WTC11 (cell line): ENCODE measurements at regions not wholly inside any gene's neighbourhood (a gene's known extent, or its start where the extent isn't known, plus 50 kb on each side); places are given as distances from the start of the nearest gene placed in this dataset.

Experiments used
- ATAC-seq: fragments of 200-7000 bp; cut with Tn5 transposase; 2 replicates; pipeline ENCODE4 v1.10.0; 2021; ENCODE audit warnings: mild to moderate bottlenecking, moderate library complexity
- CTCF ChIA-PET: fragments of 300-600 bp; sonication (Branson Sonifier 250); formaldehyde crosslinking; loops from one replicate; lab custom pipeline; 2021; ENCODE audit warnings: antibody characterized with exemption; lab: Charles Lee
- POLR2A ChIA-PET: fragments of 350-600 bp; sonication (Branson Sonifier 250); formaldehyde crosslinking; loops from one replicate; lab custom pipeline; 2021; ENCODE audit warnings: antibody characterized with exemption; lab: Charles Lee
- DNase-seq: peaks from one replicate; pipeline ENCODE4 v3.0.0; 2021; ENCODE audit warnings: low spot score
- H3K27ac Mint-ChIP-seq: 2 replicates; pipeline ENCODE4 v1.8.0; 2021; ENCODE audit warnings: mixed read lengths
- H3K27me3 Mint-ChIP-seq: 2 replicates; pipeline ENCODE4 v1.8.0; 2021; ENCODE audit warnings: low read depth, mild to moderate bottlenecking, moderate library complexity, mixed read lengths
- H3K36me3 Mint-ChIP-seq: 2 replicates; pipeline ENCODE4 v1.8.0; 2021; ENCODE audit warnings: mixed read lengths
- H3K4me1 Mint-ChIP-seq: 2 replicates; pipeline ENCODE4 v1.8.0; 2022; ENCODE audit warnings: mixed read lengths
- H3K4me3 Mint-ChIP-seq: 2 replicates; pipeline ENCODE4 v1.8.0; 2021; ENCODE audit warnings: mild to moderate bottlenecking, moderate library complexity, mixed read lengths
- H3K9me3 Mint-ChIP-seq: 2 replicates; pipeline ENCODE4 v1.8.0; 2021; ENCODE audit warnings: mixed read lengths
- ATF1 ChIP-seq: sonication (generic); formaldehyde crosslinking; IDR thresholded peaks from 2 replicates; pipeline ENCODE4 v1.8.1; 2023; ENCODE audit warnings: mild to moderate bottlenecking, moderate library complexity, missing genetic modification reagents
- CBFB ChIP-seq: sonication (generic); formaldehyde crosslinking; IDR thresholded peaks from 2 replicates; pipeline ENCODE4 v1.8.1; 2022; ENCODE audit warnings: mild to moderate bottlenecking, low read depth, missing genetic modification reagents
- ELF4 ChIP-seq: sonication (generic); formaldehyde crosslinking; IDR thresholded peaks from 2 replicates; pipeline ENCODE4 v1.8.1; 2022; ENCODE audit warnings: low read depth, mild to moderate bottlenecking, moderate library complexity, missing genetic modification reagents
- FOXJ3 ChIP-seq: sonication (generic); formaldehyde crosslinking; IDR thresholded peaks from 2 replicates; pipeline ENCODE4 v1.9.0; 2021; ENCODE audit warnings: missing genetic modification reagents, mild to moderate bottlenecking, borderline replicate concordance
- FOXP1 ChIP-seq: sonication (generic); formaldehyde crosslinking; IDR thresholded peaks from 2 replicates; pipeline ENCODE4 v1.8.0; 2022; ENCODE audit warnings: missing genetic modification reagents, mild to moderate bottlenecking, moderate library complexity, borderline replicate concordance
- GTF2I ChIP-seq: fragments of 250-450 bp; sonication (Bioruptor Pico); conservative IDR thresholded peaks from 2 replicates; pipeline ENCODE4 v1.4.0; 2021; ENCODE audit warnings: mild to moderate bottlenecking
- HMGA2 ChIP-seq: fragments of 250-450 bp; sonication (Bioruptor Pico); IDR thresholded peaks from 2 replicates; pipeline ENCODE4 v1.4.0; 2021; ENCODE audit warnings: mild to moderate bottlenecking, moderate library complexity
- JUN ChIP-seq: sonication (generic); formaldehyde crosslinking; IDR thresholded peaks from 2 replicates; pipeline ENCODE4 v1.8.0; 2023; ENCODE audit warnings: mild to moderate bottlenecking, missing genetic modification reagents
- MYBL2 ChIP-seq: sonication (generic); formaldehyde crosslinking; IDR thresholded peaks from 2 replicates; pipeline ENCODE4 v1.8.1; 2023; ENCODE audit warnings: mild to moderate bottlenecking, moderate library complexity, missing genetic modification reagents
- NFATC4 ChIP-seq: fragments of 250-450 bp; sonication (Bioruptor Pico); IDR thresholded peaks from 2 replicates; pipeline ENCODE4 v1.9.0; 2021; ENCODE audit warnings: mild to moderate bottlenecking
- NFYB ChIP-seq: sonication (generic); formaldehyde crosslinking; conservative IDR thresholded peaks from 2 replicates; pipeline ENCODE4 v1.8.0; 2022; ENCODE audit warnings: low read depth, missing genetic modification reagents
- NR1H2 ChIP-seq: sonication (generic); formaldehyde crosslinking; IDR thresholded peaks from 2 replicates; pipeline ENCODE4 v1.9.0; 2021; ENCODE audit warnings: mild to moderate bottlenecking, moderate library complexity, missing genetic modification reagents
- NR2C2 ChIP-seq: sonication (generic); formaldehyde crosslinking; IDR thresholded peaks from 2 replicates; pipeline ENCODE4 v1.8.0; 2022; ENCODE audit warnings: mild to moderate bottlenecking, missing genetic modification reagents
- RORB ChIP-seq: fragments of 250-450 bp; sonication (Bioruptor Pico); IDR thresholded peaks from 2 replicates; pipeline ENCODE4 v1.9.0; 2021; ENCODE audit warnings: mild to moderate bottlenecking
- TCF7 ChIP-seq: sonication (generic); formaldehyde crosslinking; IDR thresholded peaks from 2 replicates; pipeline ENCODE4 v1.8.0; 2022; ENCODE audit warnings: mild to moderate bottlenecking, low read depth, missing genetic modification reagents, moderate library complexity
- ZNF138 ChIP-seq: sonication (generic); formaldehyde crosslinking; conservative IDR thresholded peaks from 2 replicates; pipeline ENCODE4 v1.8.1; 2022; ENCODE audit warnings: mild to moderate bottlenecking, moderate library complexity, missing genetic modification reagents
- ZNF219 ChIP-seq: sonication (generic); formaldehyde crosslinking; IDR thresholded peaks from 2 replicates; pipeline ENCODE4 v1.8.0; 2023; ENCODE audit warnings: missing genetic modification reagents, mild to moderate bottlenecking, borderline replicate concordance
- ZNF396 ChIP-seq: fragments of 250-450 bp; sonication (Bioruptor Pico); IDR thresholded peaks from 2 replicates; pipeline ENCODE4 v1.8.0; 2021; ENCODE audit warnings: mild to moderate bottlenecking, moderate library complexity, borderline replicate concordance
- ZNF416 ChIP-seq: fragments of 250-450 bp; sonication (Bioruptor Pico); IDR thresholded peaks from 2 replicates; pipeline ENCODE4 v1.9.0; 2021; ENCODE audit warnings: mild to moderate bottlenecking, inconsistent platforms
- TF ChIP-seq, protein P1 (sequence below): sonication (generic); formaldehyde crosslinking; IDR thresholded peaks from 2 replicates; pipeline ENCODE4 v1.8.1; 2022; ENCODE audit warnings: mild to moderate bottlenecking, moderate library complexity, missing genetic modification reagents
- TF ChIP-seq, protein P2 (sequence below): sonication (generic); formaldehyde crosslinking; IDR thresholded peaks from 2 replicates; pipeline ENCODE4 v1.8.0; 2022; ENCODE audit warnings: mild to moderate bottlenecking, missing genetic modification reagents
- TF ChIP-seq, protein P3 (sequence below): sonication (generic); formaldehyde crosslinking; IDR thresholded peaks from 2 replicates; pipeline ENCODE4 v1.8.1; 2022; ENCODE audit warnings: mild to moderate bottlenecking, missing genetic modification reagents, moderate library complexity, borderline replicate concordance
- TF ChIP-seq, protein P4 (sequence below): sonication (generic); formaldehyde crosslinking; IDR thresholded peaks from 2 replicates; pipeline ENCODE4 v1.8.0; 2023; ENCODE audit warnings: missing genetic modification reagents
- TF ChIP-seq, protein P5 (sequence below): sonication (generic); formaldehyde crosslinking; conservative IDR thresholded peaks from 2 replicates; pipeline ENCODE4 v1.8.1; 2022; ENCODE audit warnings: mild to moderate bottlenecking, missing genetic modification reagents
- TF ChIP-seq, protein P6 (sequence below): sonication (generic); formaldehyde crosslinking; IDR thresholded peaks from 2 replicates; pipeline ENCODE4 v1.8.1; 2022; ENCODE audit warnings: low read depth, mild to moderate bottlenecking, moderate library complexity, missing genetic modification reagents, borderline replicate concordance
- TF ChIP-seq, protein P7 (sequence below): sonication (generic); formaldehyde crosslinking; IDR thresholded peaks from 2 replicates; pipeline ENCODE4 v1.8.1; 2023; ENCODE audit warnings: mild to moderate bottlenecking, missing genetic modification reagents, borderline replicate concordance

DNA sequence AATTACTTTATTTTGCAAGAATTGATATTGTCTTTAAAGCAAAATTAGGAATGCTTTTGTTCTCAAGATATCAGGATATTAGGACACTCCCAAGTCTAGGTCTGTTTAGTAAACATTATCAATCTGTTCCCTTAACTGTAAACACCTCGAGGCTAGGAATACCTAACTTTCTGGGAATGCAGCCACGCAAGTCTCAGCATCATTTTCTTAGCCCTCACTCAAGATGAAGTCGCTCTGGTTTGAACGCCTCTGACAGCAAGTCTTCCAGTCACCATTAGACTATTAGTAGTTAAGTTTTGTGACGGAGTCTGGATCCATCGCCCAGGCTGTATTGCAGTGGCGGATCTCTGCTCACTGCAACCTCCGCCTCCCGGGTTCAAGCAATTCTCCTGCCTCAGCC is 128.0 kb upstream of the MYO3A start:
- POLR2A ChIA-PET = no interaction called here
- no peaks in the 10 kb centered on the region for H3K9me3 Mint-ChIP-seq

DNA sequence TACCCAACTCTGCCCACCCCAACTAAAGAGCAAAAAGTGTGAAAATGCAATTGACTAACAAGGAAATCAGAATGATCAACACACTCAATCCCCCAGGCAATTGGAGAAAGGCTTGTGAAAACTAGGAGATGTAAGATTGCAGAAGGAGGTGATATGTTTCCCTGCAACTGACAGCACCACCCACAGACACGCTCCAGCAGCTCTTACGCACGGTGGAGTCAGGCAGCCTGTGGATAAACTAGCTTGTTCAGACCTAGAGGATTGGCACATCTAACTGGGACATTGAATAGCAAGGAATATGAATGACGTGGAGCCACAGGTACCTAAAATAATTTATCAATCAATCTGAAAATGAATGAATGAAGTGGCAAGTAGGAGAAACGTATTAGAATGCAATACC is 125.7 kb upstream of the MYO3A start:
- Mint-ChIP-seq H3K36me3 (no peaks in the 10 kb centered on the region), H3K27ac (no peak overlapping the region), H3K4me3 (no peak overlapping the region), H3K27me3 (no peaks in the 10 kb centered on the region), H3K4me1 (peaks cover 5% of the 10 kb centered on the region; the same call in 1 of the 2 replicates), H3K9me3 (no peaks in the 10 kb centered on the region)
- TF ChIP-seq HMGA2 (CRISPR knock-in tag) (no peak), ZNF138 (CRISPR knock-in tag) (no peak), FOXJ3 (CRISPR knock-in tag) (no peak), ATF1 (CRISPR knock-in tag) (no peak), MYBL2 (CRISPR knock-in tag) (no peak), NFYB (CRISPR knock-in tag) (no peak), NR1H2 (CRISPR knock-in tag) (no peak), JUN (CRISPR knock-in tag) (no peak), ZNF396 (CRISPR knock-in tag) (no peak), NR2C2 (CRISPR knock-in tag) (no peak), GTF2I (CRISPR knock-in tag) (no peak), RORB (CRISPR knock-in tag) (no peak)
- TF ChIP-seq, protein P1, sequence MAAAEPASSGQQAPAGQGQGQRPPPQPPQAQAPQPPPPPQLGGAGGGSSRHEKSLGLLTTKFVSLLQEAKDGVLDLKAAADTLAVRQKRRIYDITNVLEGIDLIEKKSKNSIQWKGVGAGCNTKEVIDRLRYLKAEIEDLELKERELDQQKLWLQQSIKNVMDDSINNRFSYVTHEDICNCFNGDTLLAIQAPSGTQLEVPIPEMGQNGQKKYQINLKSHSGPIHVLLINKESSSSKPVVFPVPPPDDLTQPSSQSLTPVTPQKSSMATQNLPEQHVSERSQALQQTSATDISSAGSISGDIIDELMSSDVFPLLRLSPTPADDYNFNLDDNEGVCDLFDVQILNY (CRISPR knock-in tag) = no peak
- TF ChIP-seq, protein P2, sequence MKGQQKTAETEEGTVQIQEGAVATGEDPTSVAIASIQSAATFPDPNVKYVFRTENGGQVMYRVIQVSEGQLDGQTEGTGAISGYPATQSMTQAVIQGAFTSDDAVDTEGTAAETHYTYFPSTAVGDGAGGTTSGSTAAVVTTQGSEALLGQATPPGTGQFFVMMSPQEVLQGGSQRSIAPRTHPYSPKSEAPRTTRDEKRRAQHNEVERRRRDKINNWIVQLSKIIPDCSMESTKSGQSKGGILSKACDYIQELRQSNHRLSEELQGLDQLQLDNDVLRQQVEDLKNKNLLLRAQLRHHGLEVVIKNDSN = no peak
- TF ChIP-seq, protein P3, sequence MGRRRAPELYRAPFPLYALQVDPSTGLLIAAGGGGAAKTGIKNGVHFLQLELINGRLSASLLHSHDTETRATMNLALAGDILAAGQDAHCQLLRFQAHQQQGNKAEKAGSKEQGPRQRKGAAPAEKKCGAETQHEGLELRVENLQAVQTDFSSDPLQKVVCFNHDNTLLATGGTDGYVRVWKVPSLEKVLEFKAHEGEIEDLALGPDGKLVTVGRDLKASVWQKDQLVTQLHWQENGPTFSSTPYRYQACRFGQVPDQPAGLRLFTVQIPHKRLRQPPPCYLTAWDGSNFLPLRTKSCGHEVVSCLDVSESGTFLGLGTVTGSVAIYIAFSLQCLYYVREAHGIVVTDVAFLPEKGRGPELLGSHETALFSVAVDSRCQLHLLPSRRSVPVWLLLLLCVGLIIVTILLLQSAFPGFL (CRISPR knock-in tag) = no peak
- TF ChIP-seq, protein P4, sequence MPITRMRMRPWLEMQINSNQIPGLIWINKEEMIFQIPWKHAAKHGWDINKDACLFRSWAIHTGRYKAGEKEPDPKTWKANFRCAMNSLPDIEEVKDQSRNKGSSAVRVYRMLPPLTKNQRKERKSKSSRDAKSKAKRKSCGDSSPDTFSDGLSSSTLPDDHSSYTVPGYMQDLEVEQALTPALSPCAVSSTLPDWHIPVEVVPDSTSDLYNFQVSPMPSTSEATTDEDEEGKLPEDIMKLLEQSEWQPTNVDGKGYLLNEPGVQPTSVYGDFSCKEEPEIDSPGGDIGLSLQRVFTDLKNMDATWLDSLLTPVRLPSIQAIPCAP (CRISPR knock-in tag) = no peak
- POLR2A ChIA-PET = no interaction called here
- DNase-seq (no peak), ATAC-seq (no peak)
- CTCF ChIA-PET = no interaction called here

More for the DNA sequence above, 128.0 kb upstream of the MYO3A start:
- CTCF ChIA-PET = no interaction called here
- no peak for ATAC-seq
- H3K36me3 Mint-ChIP-seq = no peaks in the 10 kb centered on the region
- TF ChIP-seq TCF7 (CRISPR knock-in tag) (no peak), ZNF416 (CRISPR knock-in tag) (no peak), CBFB (CRISPR knock-in tag) (no peak), JUN (CRISPR knock-in tag) (no peak), ZNF219 (CRISPR knock-in tag) (no peak), FOXP1 (CRISPR knock-in tag) (no peak), NFATC4 (CRISPR knock-in tag) (no peak), ELF4 (no peak)
- TF ChIP-seq, protein P5, sequence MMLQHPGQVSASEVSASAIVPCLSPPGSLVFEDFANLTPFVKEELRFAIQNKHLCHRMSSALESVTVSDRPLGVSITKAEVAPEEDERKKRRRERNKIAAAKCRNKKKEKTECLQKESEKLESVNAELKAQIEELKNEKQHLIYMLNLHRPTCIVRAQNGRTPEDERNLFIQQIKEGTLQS (CRISPR knock-in tag) = no peak
- TF ChIP-seq, protein P6, sequence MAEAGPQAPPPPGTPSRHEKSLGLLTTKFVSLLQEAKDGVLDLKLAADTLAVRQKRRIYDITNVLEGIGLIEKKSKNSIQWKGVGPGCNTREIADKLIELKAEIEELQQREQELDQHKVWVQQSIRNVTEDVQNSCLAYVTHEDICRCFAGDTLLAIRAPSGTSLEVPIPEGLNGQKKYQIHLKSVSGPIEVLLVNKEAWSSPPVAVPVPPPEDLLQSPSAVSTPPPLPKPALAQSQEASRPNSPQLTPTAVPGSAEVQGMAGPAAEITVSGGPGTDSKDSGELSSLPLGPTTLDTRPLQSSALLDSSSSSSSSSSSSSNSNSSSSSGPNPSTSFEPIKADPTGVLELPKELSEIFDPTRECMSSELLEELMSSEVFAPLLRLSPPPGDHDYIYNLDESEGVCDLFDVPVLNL (CRISPR knock-in tag) = no peak
- TF ChIP-seq, protein P7, sequence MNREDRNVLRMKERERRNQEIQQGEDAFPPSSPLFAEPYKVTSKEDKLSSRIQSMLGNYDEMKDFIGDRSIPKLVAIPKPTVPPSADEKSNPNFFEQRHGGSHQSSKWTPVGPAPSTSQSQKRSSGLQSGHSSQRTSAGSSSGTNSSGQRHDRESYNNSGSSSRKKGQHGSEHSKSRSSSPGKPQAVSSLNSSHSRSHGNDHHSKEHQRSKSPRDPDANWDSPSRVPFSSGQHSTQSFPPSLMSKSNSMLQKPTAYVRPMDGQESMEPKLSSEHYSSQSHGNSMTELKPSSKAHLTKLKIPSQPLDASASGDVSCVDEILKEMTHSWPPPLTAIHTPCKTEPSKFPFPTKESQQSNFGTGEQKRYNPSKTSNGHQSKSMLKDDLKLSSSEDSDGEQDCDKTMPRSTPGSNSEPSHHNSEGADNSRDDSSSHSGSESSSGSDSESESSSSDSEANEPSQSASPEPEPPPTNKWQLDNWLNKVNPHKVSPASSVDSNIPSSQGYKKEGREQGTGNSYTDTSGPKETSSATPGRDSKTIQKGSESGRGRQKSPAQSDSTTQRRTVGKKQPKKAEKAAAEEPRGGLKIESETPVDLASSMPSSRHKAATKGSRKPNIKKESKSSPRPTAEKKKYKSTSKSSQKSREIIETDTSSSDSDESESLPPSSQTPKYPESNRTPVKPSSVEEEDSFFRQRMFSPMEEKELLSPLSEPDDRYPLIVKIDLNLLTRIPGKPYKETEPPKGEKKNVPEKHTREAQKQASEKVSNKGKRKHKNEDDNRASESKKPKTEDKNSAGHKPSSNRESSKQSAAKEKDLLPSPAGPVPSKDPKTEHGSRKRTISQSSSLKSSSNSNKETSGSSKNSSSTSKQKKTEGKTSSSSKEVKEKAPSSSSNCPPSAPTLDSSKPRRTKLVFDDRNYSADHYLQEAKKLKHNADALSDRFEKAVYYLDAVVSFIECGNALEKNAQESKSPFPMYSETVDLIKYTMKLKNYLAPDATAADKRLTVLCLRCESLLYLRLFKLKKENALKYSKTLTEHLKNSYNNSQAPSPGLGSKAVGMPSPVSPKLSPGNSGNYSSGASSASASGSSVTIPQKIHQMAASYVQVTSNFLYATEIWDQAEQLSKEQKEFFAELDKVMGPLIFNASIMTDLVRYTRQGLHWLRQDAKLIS (CRISPR knock-in tag) = no peak
- TF ChIP-seq, all 79 proteins: peak for 0
- Mint-ChIP-seq H3K4me1 (no peaks in the 10 kb centered on the region), H3K4me3 (no peak overlapping the region), H3K27ac (no peak overlapping the region), H3K27me3 (no peaks in the 10 kb centered on the region)
- no peak for DNase-seq
